T-helper 2 cell (primary cell): ENCODE measurements at regions not wholly inside any gene's neighbourhood (a gene's known extent, or its start where the extent isn't known, plus 50 kb on each side); places are given as distances from the start of the nearest gene placed in this dataset.
"Not testable (repeated sequence)": the region's sequence is repeated elsewhere in the genome, so short reads cannot be mapped to it uniquely, and the experiment has no call there.

Source experiments
- DNase-seq, 5 experiments: peaks; one replicate each; pipeline versions ENCODE4 v3.0.0 to v3.0.0-alpha.2; 2012 to 2022

- no peak for DNase-seq
These were observed 83.7 kb upstream of the PRSS16 start for GRCh38 chr6:27163834-27164233.

- no peak for DNase-seq
These were observed 79.4 kb upstream of the PRSS16 start for GRCh38 chr6:27168108-27168507.

DNA sequence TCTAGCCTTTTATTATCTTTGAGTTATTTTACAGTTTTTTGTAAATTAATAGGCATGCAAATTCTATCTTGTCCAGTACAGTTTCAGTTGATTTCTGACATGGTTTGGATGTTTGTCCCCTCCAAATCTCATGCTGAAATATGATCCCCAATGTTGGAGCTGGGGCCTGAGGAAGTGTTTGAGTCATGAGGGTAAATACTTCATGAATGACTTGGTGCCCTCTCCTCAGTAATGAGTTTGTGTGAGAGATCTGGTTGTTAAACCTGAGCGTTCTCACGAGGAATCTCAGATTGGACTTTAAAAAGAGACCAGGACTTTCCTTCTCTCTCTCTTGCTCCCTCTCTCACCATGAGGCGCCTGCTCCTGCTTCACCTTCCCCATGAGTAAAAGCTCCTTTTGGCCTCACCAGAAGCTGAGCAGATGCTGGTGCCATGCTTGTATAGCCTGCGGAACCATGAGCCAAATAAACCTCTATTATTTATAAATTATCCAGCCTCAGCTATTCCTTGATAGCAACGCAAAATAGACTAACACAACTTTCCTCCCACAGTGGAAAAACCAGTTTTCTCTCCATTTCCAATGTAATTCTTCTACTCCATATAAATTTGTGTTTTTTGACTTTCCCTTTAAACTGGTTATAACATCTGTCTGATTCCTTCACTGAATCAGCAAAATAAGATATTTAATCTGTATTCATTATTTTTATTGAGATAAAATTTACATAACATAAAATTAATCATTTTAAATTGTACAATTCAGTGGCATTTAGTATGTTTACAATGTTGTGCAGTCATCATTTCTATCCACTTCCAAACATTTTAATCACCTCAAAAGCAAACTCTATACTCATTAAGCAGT is 78.7 kb upstream of the PRSS16 start:
- DNase-seq: no peak

DNA sequence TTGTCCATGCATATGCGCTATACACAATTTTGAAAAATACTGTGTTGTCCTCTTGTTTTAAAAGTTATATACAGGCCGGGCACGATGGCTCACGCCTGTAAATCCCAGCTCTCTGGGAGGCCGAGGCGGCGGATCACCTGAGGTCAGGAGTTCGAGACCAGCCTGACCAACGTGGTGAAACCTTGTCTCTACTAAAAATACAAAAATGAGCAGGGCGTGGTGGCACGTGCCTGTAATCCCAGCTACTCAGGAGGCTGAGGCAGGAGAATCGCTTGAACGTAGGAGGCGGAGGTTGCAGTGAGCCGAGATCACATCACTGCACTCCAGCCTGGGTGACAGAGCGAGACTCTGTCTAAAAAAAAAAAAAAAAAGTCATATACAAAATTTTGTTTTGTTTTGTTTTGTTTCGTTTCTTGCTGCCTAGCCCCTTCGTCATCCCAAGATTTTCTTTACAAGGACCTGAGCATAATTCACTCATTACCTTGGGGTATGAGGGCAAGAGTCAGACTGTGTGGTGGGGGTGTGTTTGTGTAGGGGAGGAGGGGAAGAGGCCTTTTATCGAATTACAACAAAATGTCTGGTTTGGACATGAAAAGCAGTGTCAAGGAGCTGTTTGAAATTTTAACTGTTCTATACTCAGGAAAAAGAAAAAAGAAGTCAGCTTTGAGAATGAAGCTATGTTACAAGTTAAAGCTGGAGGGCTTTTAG is 74.8 kb upstream of the PRSS16 start:
- DNase-seq: not testable (repeated sequence)

DNA sequence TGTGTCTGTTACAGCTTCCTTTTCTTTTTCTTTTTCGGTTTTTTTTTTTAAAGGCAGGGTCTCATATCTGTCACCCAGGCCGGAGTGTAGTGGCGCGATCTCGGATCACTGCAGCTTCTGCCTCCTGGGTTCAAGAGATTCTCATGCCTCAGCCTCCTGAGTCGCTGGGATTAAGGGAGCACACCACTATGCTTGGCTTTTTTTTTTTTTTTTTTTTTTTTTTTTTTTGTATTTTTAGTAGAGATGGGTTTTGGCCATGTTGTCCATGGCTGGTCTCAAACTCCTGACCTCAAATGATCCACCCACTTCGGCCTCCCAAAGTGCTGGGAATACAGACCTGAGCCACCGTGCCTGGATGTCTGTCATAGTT is 74.3 kb upstream of the PRSS16 start:
- not testable (repeated sequence) for DNase-seq

- no peak for DNase-seq
These were observed 72.5 kb upstream of the PRSS16 start for GRCh38 chr6:27174958-27175357.

DNA sequence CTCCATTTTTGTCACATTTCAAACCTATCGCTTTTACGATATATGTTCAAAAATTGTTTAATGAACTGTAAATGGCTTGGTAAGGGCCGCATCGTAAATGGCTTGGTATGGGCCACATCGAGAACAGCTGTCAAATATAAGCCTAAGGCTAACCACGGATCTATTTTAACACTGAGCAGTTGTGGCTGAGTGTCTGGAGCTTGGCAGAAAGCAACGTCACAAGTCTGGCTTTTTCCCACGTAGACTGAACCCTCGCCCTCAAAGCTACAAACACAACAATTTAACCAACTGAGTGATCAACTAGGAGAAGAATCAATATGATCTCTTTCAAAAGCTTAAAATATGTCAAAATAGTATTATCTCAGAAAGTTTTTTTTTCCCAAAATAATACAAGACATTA is 71.4 kb upstream of the PRSS16 start:
- DNase-seq: peak in 2 of 5 experiments; percentile 20 to 34

GRCh38 chr6:27176523-27177484 is 70.7 kb upstream of the PRSS16 start:
- DNase-seq: peak; percentile 34 to 70 (median 65)

GRCh38 chr6:27177485-27178406 is 69.8 kb upstream of the PRSS16 start:
- DNase-seq: peak; percentile 37 to 84 (median 55)

GRCh38 chr6:27178407-27178730 is 69.1 kb upstream of the PRSS16 start:
- DNase-seq: no peak

- no peak for DNase-seq
These were observed 68.6 kb upstream of the PRSS16 start for GRCh38 chr6:27178860-27179259.

DNA sequence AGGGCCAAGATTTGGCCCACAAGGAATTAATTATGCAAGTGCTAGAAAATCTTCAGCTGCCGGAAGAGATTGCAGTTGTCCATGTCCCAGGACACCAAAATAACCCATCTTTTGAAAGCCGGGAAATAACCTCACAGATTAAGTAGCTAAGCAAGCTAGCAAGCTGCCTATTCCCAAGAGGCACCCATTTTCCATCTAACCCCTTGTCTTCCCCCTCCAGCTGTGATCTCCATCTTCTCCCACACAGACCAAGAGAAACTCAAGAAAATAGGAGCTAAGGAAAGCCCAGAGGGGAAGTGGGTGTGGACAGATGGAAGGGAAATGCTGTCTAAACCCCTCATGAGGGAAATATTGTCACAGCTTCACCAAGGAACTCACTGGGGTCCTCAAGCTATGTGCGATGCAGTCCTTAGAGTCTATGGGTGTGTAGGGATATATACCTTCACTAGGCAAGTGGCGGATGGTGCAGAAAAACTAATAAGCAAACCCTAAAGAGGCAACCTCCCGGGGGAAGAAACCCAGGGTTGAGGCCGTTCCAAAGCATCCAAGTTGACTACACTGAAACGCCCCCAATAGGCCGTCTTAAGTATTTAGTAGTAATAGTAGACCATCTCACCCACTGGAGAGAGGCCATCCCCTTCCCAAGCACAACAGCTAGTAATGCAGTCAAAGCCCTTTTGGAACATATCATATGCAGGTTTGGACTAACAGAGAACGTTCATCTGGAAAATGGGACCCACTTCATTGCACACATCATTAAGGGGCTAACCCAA is 64.3 kb upstream of the PRSS16 start:
- no peak for DNase-seq

DNA sequence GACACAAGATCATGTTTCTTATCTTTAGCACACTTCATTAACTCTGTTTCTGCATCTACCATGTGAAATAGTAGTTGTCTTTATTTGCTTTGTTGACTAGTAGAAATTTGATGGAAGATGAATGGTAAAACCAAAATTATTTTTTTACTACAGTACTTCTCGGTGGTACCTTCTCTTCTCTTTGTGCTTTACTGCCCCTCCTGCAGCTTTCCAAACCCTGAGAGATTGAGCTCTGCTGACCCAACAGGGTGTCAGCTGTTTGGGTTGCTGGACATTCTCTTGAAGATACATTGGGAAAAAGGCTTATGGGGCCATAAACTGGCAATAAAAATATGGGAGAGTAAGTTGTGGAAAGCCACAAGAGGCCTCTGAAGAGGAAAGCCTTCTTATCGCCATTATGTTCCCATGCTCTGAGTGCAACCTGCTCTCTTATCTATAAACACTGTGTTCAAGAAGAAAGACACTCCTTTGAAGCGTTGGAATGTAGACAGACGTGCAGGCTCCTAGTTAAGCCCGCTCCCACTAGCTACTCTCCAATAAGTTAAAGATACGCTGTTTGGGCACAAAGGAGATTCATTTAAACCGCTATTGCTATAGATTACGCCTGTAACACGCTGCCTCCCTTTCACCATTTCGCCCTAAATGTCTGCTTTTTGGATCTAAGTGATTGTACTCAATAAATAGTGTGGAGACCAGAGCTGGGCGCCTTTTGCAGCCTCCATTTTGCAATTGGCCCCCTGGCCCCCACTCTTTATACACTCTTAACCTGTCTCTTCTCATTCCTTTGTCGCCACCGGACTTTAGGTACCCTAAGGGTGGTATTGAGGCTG is 60.1 kb upstream of the PRSS16 start:
- DNase-seq: no peak

- peak in 1 of 5 experiments; percentile 65 for DNase-seq
These were observed 59.2 kb upstream of the PRSS16 start for GRCh38 chr6:27188061-27188884.

DNA sequence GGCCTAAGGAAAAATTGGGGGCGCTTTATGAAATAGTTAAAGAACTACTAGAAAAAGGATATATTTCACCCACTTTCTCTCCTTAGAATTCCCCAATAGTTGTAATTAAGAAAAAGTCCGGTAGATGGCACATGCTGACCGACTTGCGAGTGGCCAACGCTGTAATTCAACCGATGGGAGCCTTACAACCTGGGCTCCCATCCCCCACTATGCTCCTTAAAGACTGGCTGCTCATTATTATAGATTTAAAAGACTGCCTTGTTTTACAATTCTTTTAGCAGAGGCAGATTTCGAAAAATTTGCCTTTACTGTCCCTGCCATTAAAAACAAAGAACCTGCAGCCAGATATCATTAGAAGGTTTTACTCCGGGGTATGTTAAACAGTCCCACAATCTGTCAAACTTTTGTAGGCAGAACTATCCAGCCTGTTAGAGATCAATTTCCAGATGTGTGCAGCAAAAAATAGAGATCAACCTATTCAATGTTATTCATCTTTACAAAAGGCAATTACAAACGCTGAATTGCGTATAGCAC is 58.5 kb upstream of the PRSS16 start:
- DNase-seq: peak in 3 of 5 experiments; percentile 31 to 87 (median 48)

GRCh38 chr6:27190126-27190525 is 57.4 kb upstream of the PRSS16 start:
- DNase-seq: no peak

DNA sequence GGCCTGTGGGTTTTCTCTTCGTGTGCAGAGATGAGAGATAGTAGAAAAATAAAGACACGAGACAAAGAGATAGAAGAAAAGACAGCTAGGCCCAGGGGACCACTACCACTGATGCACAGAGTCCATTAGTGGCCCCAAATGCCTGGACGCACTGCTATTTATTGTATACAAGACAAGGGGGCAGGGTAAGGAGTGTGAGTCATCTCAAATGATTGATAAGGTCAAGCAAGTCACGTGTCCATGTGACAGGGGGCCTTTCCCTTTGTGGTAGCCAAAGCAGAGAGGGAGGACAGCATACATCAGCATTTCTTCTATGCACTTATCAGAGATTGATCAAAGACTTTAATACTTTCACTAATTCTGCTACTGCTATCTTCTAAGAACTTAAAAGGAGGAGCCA is 53.0 kb upstream of the PRSS16 start:
- DNase-seq: not testable (repeated sequence)

GRCh38 chr6:27195547-27195946 is 52.0 kb upstream of the PRSS16 start:
- DNase-seq: not testable (repeated sequence)
